NOMO-1 treated with DMSO at 0.1 percent for 48 hours (cell line): ENCODE measurements at regions not wholly inside any gene's neighbourhood (a gene's known extent, or its start where the extent isn't known, plus 50 kb on each side); places are given as distances from the start of the nearest gene placed in this dataset.

Experiments
- DNase-seq: peaks from one replicate; lab custom pipeline; 2025; ENCODE audit not compliant: unreplicated experiment; lab: John Stamatoyannopoulos, UW

DNA sequence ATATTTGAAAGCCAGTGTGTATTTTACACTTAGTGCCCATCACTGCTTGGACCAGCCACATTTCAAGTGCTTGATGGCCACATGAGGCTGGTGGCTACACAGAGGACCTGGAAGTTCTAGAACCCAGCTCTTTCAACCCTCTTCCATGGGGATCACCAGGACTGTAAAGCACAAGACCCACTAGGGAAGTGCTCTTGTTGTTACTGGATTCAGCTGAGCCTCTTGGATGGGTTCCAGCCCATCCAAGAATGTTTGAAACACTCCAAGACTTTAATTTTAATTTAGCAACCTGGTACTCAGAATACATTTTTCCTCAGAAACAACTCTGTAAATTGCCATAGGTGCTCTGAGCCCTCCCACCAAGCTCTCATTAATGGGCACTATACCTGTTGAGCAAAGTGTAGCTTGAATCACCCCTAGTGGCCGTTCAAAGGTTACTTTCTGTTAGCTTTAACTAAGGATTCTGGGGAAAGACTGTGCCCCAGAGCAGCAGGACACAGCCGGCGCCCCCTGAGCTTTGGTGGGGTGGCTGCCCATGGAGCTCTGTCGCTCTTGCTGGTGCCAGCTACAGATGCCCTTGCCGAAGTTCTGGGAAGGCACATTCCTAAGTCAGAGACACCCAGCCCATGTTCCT lies 212.4 kb downstream of the HSD17B3 start:
- no peak for DNase-seq

DNA sequence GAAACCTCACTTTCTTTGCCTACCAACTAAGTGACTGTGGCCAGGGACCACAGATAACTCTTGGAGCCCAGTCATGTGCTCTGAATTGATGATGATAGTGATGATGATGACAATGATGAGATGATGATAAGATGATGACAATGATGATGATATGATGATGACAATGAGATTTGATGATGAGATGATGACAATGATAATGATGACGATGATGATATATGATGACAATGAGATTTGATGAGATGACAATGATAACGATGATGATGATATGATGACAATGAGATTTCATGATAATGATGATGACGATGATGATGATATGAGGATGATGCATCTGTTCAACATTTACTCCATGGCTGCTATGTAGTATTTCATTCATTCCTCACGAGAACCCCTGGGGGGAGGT lies 213.0 kb downstream of the ERCC6L2 start:
- DNase-seq, result no peak

DNA sequence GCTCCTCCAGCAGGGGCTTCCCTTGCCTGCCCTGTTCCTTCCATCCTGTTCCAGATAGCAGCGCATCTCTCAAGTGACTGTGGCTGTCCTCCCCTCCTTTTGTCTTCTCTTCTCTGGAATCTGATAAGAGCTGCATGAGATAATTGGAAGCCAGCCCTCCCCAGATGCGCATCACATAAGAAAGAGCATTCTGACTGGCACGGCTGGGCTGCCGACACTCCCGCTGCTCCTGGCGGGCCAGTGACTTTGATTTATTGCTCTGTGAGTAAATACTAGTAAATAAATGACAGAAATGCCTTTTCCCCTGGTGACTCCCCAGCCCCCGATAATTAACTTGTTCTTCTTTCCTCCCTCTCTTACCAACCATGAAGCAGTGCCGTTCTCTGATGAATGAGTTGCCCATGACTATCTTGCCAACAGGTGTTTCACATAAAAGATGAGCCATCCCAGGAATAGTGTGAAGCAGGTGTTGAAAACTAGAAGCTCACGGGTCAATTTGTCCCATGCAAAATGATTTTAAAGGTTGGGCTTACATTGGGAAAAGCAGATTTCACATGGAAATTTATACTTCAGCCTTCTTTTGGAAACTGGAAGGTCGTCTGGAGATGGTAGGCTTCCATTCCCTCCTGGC lies 212.3 kb downstream of the ERCC6L2 start:
- DNase-seq, result no peak

DNA sequence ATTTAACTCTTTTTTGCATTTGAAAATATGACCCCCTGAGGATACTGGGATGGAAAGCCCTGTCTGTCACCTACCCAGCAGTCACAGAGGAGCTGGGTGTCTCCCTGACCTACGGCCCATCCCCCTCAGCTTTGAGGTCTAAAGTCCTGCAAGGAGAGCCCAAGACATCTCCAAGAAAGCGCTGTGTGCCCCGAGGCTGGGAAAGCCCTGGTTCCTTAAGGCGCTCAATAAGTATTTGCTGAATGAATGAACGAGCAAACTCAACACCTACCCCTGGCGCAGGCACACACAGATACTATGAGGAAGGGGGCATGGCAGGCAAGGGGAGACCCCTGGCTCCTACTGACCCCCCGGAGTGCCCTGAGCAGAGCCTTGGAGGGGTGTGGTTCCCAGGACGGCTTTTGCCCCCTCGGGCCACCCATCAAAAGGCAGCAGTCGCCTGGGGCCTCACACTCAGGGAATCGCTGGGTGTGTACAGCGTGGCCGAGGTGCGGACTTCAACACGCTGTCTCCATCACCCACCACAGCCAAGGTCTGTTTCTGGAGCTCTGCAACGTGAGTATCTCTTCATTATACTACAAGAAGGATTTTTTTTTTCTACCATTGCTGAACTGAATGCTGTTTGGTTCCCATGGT lies 211.6 kb downstream of the ERCC6L2 start:
- no peak for DNase-seq

DNA sequence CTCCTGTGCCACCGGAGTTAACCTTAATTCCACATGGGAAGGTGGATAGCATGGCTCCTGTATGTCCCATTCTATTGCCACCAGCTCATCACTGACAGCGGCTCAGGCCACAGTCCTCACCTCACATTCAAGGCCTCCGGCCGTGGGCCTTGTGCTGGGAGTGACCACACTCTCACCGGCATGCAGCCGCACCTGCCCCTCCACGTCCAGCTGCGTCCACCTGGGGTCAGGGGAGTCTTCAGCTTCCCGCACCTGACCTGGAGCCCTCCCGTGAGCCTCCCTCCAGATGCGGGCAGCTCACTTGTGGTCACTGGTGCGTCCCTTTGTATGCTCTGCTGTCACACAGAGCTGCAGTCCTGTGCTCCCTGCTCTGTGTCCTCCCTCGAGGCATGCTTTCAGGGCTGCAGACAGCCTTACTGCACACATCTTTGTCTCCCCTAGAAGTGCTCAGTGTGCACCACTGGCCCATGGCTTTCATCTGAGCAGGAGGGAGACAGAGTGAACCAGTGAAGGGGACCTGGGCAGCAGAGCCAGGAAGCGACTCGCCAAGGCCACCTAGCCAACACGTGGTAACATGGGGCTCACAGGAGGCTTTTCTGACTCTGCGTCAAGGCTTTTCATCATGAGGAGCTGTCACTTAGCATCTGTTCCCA lies 210.1 kb downstream of the ERCC6L2 start:
- DNase-seq, result no peak

DNA sequence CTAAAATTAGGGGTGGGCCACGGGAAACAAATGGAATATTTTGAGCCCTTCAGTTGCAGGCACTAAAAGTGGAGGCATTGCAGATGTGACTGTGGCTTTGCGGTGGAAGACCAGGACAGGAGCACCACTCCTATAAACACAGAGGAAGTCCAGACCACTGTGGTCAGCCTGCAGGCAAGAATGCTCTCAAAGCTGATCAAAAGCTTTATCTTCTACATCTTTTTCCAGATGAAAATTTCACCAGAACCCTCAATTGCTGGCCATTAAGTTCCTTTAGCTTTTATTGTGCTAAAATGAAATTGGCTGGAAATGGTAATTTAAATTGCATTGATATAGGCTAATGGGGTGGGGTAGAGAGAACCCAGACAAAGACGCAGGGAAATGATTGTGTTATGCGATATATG lies 208.8 kb downstream of the ERCC6L2 start:
- peak; percentile 98 for DNase-seq

DNA sequence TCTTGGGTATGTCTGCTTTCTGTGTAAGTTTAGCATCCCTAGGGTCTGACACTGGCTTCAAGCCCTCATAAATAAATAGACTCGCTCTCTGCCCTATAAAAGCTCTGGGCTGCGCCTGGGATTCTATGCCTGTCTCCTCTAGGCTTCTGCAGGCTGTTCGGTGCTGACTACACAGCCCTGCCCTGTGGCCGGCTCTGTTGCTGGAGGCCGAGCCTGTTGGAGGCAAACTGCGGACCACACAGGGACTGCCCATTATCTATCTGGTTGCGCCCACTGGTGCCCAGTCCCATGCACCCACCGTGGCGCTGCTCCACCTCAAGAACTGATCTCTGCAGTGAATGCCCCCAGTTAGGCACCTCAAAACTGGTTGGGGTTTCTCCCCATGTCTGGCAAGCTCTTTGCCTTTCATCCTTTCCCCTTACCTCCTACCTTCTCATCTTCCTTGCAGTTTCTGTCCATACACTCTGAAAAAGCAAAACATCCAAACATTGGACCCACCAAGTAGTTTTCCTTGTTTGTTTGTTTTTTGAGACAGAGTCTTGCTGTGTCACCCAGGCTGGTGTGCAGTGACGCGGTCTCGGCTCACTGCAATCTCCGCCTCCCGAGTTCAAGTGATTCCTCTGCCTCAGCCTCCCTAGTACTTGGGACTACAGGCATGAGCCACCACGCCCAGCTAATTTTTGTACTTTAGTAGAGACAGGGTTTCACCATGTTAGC lies 207.2 kb downstream of the ERCC6L2 start:
- DNase-seq, result no peak

DNA sequence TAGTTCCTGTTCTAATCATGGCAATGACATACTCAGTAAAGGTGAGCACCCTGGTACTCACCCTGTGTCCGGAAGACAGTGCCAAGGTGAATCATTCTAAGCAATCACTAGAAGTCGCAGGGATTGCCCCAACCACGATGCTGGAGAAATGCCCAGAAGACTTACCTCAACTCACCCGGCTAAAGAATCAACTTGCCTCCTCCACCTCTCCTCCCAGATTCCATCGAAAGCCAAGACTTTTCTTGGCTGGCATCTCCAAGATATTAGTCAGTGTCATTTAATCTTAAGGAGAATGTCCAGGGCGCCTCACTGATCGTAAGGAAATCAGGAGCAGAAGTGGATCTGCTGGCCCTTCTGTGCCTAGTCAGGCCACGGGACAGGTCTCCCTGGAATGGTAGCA lies 204.9 kb downstream of the ERCC6L2 start:
- DNase-seq, result no peak

DNA sequence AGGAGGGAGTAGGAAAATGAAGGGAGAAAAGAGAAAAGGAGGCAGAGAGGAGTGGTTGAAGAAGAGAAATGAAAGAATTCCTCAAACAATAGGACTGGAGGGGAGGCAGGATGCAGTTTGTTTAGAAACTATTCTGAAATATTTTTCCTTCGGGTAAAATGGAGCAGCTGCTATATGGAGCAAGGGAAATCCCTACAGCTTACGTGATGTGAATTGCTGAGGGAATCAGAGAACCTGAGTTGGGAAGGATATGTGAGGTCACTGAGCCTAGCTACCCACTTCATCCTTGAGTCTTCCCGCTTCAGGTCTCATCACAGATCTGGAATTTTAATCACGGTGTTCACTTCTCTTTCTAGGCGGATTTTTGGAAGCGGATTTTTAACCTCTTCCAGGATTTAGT lies 204.3 kb downstream of the ERCC6L2 start:
- no peak for DNase-seq

DNA sequence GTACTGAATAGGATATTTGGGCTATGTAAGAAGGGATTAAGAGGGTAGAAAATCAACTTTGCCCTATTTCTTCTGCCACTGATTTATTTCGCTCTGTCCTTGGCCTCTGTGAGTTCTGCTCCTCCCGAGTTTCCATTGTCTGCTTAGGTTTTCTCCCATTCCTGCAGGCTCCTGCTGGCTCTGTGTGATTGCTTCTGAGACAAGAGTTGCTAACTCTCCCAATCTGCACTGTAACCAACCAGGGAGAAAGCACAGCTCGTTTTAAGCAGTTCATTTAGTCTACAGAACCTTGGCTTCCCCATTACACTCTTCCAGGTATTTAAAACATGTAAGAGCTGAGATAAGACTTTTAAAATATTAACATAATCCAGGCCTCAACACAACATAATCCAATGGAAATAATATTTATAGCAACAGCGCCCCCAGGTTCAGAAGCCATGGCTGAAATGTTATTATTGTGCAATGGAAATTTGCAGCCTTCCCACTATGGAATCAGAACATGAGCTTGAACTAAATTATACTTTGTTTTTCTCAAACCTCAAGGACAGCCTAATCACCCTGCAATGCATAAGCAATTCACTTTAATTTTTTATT lies 203.5 kb downstream of the ERCC6L2 start:
- DNase-seq, result no peak

DNA sequence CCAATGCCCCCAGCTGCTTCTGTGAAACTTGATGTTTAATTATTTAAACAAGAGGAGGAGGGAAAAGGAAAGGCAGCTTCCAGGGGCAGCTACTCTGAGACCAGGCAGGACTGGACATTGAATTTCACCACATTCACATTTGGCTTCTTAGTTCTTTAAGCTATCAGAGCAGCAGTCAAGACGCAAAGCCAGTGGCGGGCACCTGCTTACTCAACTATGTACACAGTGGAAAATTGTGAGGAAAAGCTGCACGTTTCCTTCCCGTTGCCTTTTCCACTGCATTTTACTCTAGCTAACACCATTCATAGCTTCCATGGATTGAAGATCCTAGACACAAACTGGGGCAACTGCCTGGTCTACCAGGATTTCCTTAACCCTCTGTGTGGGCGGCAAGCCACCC lies 200.3 kb downstream of the ERCC6L2 start:
- DNase-seq, result no peak

DNA sequence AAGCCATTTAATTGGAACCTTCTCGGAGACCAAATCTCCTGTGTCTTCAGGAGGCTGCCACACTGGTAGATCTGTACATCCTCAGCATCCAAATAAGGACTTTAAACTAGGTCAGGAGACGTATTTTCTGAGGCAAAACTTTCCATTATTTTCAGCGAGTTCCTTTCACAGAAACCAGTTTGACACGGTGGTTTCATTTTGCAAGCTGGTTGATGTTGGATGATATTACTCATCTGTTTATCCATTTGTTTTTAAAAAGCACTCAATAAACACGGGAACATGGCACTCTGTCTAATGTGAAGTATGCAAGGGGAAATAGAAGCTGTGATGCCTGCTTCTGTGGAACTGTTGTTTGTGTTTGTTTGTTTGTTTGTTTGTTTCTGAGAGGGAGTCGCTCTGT lies 199.6 kb downstream of the ERCC6L2 start:
- no peak for DNase-seq

DNA sequence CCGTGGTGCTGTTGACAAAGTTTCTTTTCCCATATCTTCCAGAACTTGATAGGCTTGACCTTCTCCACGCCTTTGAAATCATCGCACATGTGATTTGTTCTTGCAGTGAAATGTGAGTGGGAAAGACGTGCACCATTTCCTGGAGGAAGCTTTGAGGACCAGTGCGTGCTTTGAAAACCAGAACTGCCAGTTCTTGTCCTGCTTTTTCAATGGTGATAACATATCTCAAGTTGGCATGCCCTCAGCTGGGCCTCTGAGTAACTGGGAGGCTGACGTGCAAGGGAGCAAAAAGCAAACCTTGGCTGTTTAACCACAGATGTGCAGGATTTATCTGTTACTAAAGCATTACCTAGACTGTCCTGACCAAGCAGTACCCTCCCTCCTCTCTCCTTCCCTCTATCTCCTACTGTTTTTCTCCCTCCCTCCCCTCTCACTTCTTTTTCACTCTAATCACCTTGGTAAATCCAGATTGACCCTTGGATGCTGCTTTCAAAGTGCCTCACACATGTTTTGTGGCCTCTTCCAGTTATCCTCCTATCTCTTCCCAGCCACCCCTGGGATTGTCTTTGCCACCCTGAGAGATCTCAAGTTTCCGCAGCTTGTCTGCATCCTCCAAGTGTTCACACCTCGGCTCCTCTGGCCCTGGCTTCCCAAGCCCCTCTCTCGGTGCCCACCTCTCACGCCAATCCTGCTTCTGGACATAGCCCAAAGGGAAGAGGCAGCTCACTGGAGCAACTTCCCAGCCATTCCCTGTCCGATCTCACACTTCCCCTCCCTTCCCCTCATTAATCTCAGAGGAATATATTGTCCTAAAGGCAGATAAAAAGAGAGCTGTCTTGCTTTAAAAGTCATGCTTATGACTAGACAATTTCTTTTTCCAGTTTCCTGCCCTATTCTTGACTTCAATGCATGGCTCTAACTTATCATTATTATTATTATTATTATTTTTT lies 198.3 kb downstream of the ERCC6L2 start:
- DNase-seq, result peak; percentile 12

DNA sequence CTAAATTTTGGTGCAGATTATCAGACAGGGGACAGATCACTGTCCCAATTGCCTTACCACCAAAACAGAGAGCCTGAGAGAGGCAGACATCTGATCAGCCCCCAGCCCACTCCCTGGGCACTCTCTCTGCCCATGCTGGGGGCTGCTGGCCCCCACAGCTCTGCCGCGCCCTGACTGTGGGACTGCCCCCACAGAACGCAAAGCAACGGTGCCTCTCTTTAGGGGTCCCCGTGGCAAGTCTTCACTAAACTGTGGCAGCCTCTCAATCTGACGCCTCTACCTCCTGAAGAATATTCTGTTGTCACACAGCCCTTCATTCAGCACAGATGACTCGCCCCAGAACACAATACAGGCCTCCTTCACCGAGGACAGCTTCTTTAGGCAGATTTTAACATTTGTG lies 197.4 kb downstream of the ERCC6L2 start:
- no peak for DNase-seq

DNA sequence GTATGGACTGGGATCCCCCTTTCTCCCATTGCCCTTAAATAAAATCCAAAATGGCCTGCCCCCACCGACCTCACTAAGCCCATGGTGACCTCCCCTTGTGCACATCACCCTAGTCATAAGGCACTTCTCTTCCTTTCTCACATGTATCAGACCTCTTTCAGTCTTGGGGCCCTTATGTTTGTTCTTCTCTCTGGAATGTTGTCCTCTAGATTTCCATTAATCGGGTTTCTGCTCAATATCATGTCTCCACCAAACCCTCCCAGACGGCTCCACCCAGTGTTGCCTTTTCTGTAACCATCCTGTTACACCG lies 196.3 kb downstream of the ERCC6L2 start:
- no peak for DNase-seq

DNA sequence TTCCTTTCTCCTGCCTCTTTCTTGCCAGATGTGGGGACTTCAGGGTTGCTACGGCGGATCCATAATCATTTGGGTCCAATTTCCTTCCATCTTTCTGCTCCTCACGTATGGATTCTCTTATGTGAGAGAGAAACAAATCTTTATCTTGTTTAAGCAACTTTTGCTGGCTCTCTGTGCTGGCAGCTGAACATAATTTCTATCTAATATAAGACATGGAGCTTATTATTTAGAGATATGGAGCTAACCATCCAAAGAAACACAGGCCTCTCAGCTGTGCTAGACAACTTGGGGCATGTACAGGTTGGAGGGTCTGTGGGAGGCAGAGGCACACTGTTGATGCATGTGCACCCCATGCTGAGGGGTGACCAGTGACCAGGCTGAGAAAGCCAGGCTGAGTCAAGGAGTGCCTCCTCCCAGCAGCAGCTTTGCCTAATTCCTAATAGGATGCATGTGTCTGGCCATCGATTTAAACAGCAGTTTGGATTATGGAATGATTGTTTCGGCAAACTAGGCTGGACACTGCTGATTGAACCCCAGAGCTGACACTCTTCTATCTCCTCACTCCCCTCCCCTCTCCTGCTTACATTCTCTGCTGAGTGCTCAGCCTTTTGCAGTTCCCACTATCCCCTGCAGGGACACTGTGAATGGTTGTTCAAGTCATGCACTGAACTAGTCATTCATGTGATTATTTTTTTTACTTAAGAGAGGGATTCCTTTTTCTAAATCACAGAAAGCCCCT lies 195.8 kb downstream of the ERCC6L2 start:
- DNase-seq, result no peak

DNA sequence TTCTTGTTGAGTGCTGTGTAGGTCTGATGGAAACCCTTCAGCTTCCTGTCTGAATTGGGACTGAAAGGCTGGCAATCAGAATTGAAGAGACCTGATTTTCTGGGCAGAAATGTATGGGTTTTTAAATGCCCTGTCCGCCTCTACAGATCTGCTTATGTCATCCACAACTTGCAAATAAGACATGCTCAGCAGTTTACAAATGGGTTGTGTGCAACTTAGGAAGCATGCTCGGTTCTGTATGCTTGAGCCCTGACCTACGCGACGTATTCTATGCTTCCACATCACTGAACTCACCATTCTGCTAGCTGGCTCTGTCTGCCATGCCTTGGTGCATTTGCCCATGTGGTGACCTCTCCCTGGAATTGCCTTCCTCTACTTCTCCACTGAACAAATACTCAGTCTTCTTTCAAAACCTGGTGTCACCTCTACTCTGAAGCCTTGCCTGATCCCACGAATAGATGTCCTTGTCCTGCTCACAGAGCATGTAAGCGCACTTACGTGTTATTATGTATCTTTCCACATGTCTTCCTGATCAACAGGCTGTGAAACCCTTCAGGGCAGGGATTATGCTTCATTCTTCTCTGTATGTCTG lies 194.2 kb downstream of the ERCC6L2 start:
- no peak for DNase-seq

DNA sequence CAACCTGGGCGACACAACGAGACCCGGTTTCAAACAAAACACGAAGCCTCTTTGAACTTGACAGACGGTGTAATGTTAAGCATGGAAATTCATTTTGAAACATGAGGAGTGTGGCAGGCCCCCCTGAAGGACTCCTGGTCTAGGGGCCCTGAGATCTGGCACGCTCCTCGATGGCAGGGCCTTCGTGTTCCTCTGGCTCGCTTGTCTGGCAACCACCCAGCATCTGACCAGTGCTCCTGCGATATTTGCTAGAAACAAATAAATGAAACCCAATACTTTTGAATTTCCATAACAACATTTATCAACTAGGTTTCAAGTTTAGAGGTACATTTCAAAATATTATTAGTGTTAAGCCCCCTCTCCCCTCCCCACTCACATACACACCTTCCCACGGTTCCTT lies 193.0 kb downstream of the ERCC6L2 start:
- no peak for DNase-seq

DNA sequence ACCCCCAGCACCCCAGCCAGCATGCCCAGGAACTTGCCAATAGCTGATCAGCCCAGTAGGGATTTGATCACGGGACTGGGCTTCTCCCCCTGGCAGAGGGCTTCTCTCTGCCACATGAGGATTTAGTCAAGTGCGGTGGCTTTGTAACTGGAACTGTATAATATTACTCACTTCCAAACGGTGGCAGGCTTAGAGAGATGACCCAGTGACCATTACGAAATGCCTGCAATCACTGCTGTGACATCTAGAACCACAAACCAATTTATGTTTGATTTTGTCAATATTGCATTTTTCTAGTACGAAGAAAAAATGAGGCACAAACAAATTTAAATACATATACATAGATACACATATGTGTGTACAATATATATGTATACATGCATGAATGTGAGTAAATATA lies 192.1 kb downstream of the ERCC6L2 start:
- peak; percentile 33 for DNase-seq
